ENCODE measurements at regions not wholly inside any gene's neighbourhood (a gene's known extent, or its start where the extent isn't known, plus 50 kb on each side); places are given as distances from the start of the nearest gene placed in this dataset.

DNA sequence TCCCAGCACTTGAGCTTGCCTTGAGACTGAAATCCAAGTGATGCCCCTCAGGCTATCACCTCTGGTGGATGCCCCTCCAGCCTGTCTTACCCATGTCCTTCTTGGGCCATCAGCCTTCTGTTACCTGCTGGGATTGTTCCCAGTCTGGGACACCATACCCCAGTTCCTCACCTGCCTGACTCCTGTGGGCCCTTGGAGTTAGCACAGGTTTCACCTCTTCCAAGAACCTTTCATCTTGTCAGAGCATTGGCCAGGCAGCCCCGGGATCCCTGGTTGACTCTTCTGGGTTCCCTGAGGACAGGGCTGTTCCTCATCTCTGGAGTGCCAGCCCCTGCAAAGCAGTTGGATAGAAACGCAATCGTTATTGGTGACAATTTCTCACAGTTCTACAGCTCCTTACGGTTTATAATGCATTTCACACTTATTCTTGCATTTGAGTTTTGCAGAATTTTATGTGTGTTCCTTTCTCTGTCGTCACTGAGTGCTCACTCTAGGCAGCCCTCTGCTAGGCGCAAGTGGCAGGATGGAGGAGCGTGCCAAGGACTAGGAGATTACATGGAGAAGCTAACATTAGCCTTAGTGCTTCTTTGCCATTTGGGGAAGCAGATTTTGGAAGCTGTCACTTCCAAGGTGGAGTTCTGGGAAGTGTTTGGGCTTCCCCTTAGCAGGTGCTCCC lies 139.7 kb downstream of the DDX1 start:
- TF ChIP-seq POLR2AphosphoS5 (IDR thresholded peaks at IDR 0.05; ENCODE audit: low read depth, low read length) (no peak), POLR2A (IDR thresholded peaks at IDR 0.05; ENCODE audit: low read depth, low read length) (no peak), TAF1 (IDR thresholded peaks at IDR 0.05; ENCODE audit: low read depth, low read length) (no peak), SPI1 (IDR thresholded peaks at IDR 0.05; ENCODE audit: low read depth, low read length) (no peak), PAX5 (IDR thresholded peaks at IDR 0.05; ENCODE audit: insufficient read depth, low read length, severe bottlenecking) (no peak)
